ENCODE measurements at regions not wholly inside any gene's neighbourhood (a gene's known extent, or its start where the extent isn't known, plus 50 kb on each side); places are given as distances from the start of the nearest gene placed in this dataset.

GRCh38 chr4:57184378-57185029, 74.3 kb upstream of the IGFBP7 start:
- TF ChIP-seq CTCF (conservative IDR thresholded peaks at IDR 0.05; ENCODE audit: low read depth, low read length), result no peak
- TF ChIP-seq EZH2 (IDR thresholded peaks at IDR 0.05; ENCODE audit: low read length, unreplicated experiment), result no peak

Data from PC-3 (cell line).